RWPE2 (cell line): ENCODE measurements at regions not wholly inside any gene's neighbourhood (a gene's known extent, or its start where the extent isn't known, plus 50 kb on each side); places are given as distances from the start of the nearest gene placed in this dataset.
A peak's percentile ranks its signal among the peaks of the same experiment; 100 is the strongest.

ENCODE experiments used
- ATAC-seq: fragments of 200-7000 bp; cut with Tn5 transposase; 3 replicates; pipeline ENCODE4 v1.9.1; 2021; ENCODE audit warnings: low read depth
- DNase-seq: peaks from one replicate; pipeline ENCODE4 v3.0.0-alpha.2; 2020; ENCODE audit warnings: low spot score
- H3K27ac ChIP-seq: fragments of 450-650 bp; 2 replicates; pipeline ENCODE4 v1.5.1; 2017; ENCODE audit warnings: mild to moderate bottlenecking; ENCODE audit not compliant: poor library complexity, severe bottlenecking
- H3K27me3 ChIP-seq: fragments of 250-450 bp; sonication (Bioruptor Pico); 2 replicates; pipeline ENCODE4 v1.5.1; 2021; ENCODE audit warnings: mild to moderate bottlenecking, moderate library complexity; ENCODE audit not compliant: insufficient read depth, poor library complexity, severe bottlenecking
- H3K36me3 ChIP-seq: fragments of 250-450 bp; sonication (Bioruptor Pico); 2 replicates; pipeline ENCODE4 v1.5.1; 2020; ENCODE audit warnings: low read depth, mild to moderate bottlenecking, moderate library complexity
- H3K4me1 ChIP-seq: fragments of 250-450 bp; sonication (Bioruptor Pico); 2 replicates; pipeline ENCODE4 v1.5.1; 2021; ENCODE audit warnings: mild to moderate bottlenecking, moderate library complexity; ENCODE audit not compliant: insufficient read depth, poor library complexity, severe bottlenecking
- H3K4me3 ChIP-seq: fragments of 250-450 bp; sonication (Bioruptor Pico); 2 replicates; pipeline ENCODE4 v1.5.1; 2021; ENCODE audit warnings: mild to moderate bottlenecking, moderate library complexity; ENCODE audit not compliant: severe bottlenecking
- H3K9me3 ChIP-seq: fragments of 250-450 bp; sonication (Bioruptor Pico); 2 replicates; pipeline ENCODE4 v1.5.1; 2021; ENCODE audit warnings: mild to moderate bottlenecking, moderate library complexity; ENCODE audit not compliant: severe bottlenecking
- TF ChIP-seq, protein P1 (sequence below): fragments of 450-650 bp; IDR thresholded peaks from one replicate; pipeline ENCODE4 v1.5.1; 2017; ENCODE audit warnings: mild to moderate bottlenecking, moderate library complexity; ENCODE audit not compliant: poor library complexity, severe bottlenecking

GRCh38 chrY:8064500-8064899, 1152.9 kb upstream of the AMELY start:
- no peak overlapping the region for H3K27ac ChIP-seq
- H3K9me3 ChIP-seq = no peaks in the 10 kb centered on the region
- ATAC-seq = no peak
- TF ChIP-seq, protein P1, sequence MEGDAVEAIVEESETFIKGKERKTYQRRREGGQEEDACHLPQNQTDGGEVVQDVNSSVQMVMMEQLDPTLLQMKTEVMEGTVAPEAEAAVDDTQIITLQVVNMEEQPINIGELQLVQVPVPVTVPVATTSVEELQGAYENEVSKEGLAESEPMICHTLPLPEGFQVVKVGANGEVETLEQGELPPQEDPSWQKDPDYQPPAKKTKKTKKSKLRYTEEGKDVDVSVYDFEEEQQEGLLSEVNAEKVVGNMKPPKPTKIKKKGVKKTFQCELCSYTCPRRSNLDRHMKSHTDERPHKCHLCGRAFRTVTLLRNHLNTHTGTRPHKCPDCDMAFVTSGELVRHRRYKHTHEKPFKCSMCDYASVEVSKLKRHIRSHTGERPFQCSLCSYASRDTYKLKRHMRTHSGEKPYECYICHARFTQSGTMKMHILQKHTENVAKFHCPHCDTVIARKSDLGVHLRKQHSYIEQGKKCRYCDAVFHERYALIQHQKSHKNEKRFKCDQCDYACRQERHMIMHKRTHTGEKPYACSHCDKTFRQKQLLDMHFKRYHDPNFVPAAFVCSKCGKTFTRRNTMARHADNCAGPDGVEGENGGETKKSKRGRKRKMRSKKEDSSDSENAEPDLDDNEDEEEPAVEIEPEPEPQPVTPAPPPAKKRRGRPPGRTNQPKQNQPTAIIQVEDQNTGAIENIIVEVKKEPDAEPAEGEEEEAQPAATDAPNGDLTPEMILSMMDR = no peak
- H3K4me3 ChIP-seq = no peak overlapping the region
- no peaks in the 10 kb centered on the region for H3K36me3 ChIP-seq
- no peaks in the 10 kb centered on the region for H3K27me3 ChIP-seq
- H3K4me1 ChIP-seq = no peaks in the 10 kb centered on the region
- DNase-seq = no peak

- ATAC-seq (no peak), DNase-seq (no peak)
- no peaks in the 10 kb centered on the region for H3K36me3 ChIP-seq
- H3K27ac ChIP-seq = no peak overlapping the region
- H3K27me3 ChIP-seq = no peaks in the 10 kb centered on the region
- TF ChIP-seq, protein P1 = no peak
- no peaks in the 10 kb centered on the region for H3K9me3 ChIP-seq
- no peak overlapping the region for H3K4me3 ChIP-seq
- no peaks in the 10 kb centered on the region for H3K4me1 ChIP-seq
Observed at GRCh38 chrY:8063973-8064372, 1152.4 kb upstream of the AMELY start.

GRCh38 chrY:8058613-8059012, 1147.1 kb upstream of the AMELY start:
- TF ChIP-seq, protein P1 = no peak

GRCh38 chrY:8051340-8051739, 1139.8 kb upstream of the AMELY start:
- no peak overlapping the region for H3K4me3 ChIP-seq
- ATAC-seq = peak; percentile 80
- DNase-seq = no peak
- no peak overlapping the region for H3K27ac ChIP-seq
- no peaks in the 10 kb centered on the region for H3K36me3 ChIP-seq
- no peaks in the 10 kb centered on the region for H3K27me3 ChIP-seq
- peaks cover 2% of the 10 kb centered on the region for H3K4me1 ChIP-seq
- no peaks in the 10 kb centered on the region for H3K9me3 ChIP-seq
- TF ChIP-seq, protein P1 = no peak

More at GRCh38 chrY:8058613-8059012, 1147.1 kb upstream of the AMELY start:
- Histone ChIP-seq H3K4me1 (no peaks in the 10 kb centered on the region), H3K4me3 (no peak overlapping the region), H3K27ac (no peak overlapping the region), H3K9me3 (no peaks in the 10 kb centered on the region), H3K36me3 (no peaks in the 10 kb centered on the region), H3K27me3 (no peaks in the 10 kb centered on the region)
- DNase-seq (no peak), ATAC-seq (peak; percentile 71)

- Histone ChIP-seq H3K27me3 (no peaks in the 10 kb centered on the region), H3K9me3 (no peaks in the 10 kb centered on the region), H3K4me1 (no peaks in the 10 kb centered on the region), H3K4me3 (no peak overlapping the region), H3K36me3 (no peaks in the 10 kb centered on the region), H3K27ac (no peak overlapping the region)
- DNase-seq (no peak), ATAC-seq (no peak)
- TF ChIP-seq, protein P1 = no peak
Observed at GRCh38 chrY:8041238-8041637, 1129.7 kb upstream of the AMELY start.
